GM19463 (cell line): ENCODE measurements at regions not wholly inside any gene's neighbourhood (a gene's known extent, or its start where the extent isn't known, plus 50 kb on each side); places are given as distances from the start of the nearest gene placed in this dataset.
"Not testable (repeated sequence)": the region's sequence is repeated elsewhere in the genome, so short reads cannot be mapped to it uniquely, and the experiment has no call there.

Experiments
- ATAC-seq: cut with Tn5 transposase; IDR thresholded peaks from one replicate; pipeline ENCODE4 v1.9.1; 2021; ENCODE audit warnings: mild to moderate bottlenecking, moderate library complexity; ENCODE audit not compliant: unreplicated experiment

DNA sequence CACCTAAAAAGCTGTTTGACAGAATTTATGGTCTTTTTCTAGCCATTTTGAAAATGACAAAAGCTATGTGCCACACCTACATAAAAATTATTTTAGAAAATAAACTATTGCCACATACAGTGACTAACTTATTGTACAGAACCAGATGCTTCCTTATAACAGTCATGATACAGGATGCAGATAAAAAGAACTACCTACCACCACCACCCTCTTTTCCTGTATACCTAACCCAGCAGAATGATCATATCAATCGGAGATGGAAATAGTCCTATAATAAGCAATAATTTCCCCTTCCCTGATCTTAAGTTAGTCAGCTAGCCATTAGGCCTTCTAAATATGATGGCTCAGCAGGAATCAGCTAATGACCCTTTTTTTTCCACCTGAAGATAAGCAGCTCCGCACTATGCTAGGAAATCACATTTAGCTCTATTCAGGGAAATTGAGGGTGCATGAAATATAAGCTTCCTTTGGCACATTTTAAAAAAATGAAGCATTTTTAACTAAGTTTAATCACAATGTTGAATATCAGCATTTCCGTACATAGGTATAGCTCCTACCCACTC is 155.5 kb upstream of the SETMAR start:
- ATAC-seq, result no peak

DNA sequence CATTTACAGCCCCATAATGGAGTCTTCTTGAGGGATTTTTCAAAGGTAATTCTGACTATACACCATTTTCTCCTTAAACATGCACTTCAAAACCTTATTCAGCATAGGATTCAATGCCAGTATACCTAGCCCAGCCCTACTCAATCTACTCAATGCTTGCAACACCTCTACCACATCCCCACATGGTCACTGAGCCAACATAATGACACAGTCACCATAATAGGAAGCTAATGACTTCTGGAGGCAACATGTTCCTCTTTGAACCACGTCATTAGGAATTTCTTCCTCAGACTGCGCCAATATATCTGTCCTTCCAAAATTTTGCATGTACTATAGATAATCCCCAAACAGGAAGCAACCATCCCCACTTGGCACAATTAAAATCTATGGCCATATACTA is 153.9 kb upstream of the SETMAR start:
- ATAC-seq, result no peak

DNA sequence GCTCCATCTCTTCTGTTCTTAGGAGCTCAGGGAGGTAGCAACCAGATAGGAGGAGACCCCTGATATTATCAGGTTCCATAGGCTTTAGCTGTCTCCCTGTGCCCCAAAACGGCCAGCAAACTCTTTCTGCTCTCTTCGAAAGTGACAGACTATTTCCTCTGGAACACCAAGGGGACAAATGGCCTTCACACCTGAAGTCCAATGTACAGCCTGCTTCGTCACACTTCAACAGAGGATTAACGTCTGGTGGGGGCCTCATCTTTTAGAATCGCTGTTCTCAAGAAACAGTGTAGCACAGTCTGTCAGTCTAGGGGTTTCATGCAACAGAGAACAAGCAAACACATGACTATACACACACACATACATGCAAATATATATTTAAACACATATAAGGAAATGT is 152.4 kb upstream of the SETMAR start:
- ATAC-seq, result no peak

DNA sequence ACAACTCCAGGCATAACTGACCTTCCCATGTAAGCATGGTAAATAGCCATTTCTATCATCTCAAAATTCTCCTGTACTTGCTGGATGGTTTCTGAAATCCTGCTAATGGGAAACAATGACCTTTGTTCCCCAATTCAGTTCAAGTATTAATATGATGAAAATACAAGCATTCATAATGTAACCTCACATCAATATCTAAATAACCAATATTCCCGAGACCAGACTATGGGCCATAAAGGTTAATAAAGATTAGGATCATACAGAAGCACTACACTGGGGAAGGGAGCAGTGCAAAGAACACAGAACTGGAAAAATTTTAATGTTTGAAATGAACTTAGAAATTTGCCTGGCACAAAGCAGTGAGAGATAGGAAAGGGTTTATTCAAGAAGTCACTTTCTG is 151.3 kb upstream of the SETMAR start:
- no peak for ATAC-seq

DNA sequence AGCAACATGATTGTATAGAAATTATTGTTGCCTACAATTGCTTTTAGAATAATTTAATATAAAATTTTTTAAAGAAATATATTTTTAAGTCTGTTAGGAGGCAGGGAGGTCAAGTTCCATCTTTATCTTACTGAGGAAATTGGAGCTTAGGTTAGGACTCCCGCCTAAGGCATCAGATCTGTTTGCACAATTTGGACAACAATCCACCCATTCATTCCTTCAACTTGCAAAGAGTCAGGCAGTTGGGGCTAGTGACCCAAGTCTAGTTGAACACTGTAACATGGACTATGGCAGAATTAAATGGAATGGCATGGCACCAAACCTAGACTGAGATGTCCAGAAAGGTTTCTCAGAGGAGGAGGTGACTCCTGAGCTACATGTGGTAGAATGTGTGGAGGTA is 149.4 kb upstream of the SETMAR start:
- no peak for ATAC-seq

DNA sequence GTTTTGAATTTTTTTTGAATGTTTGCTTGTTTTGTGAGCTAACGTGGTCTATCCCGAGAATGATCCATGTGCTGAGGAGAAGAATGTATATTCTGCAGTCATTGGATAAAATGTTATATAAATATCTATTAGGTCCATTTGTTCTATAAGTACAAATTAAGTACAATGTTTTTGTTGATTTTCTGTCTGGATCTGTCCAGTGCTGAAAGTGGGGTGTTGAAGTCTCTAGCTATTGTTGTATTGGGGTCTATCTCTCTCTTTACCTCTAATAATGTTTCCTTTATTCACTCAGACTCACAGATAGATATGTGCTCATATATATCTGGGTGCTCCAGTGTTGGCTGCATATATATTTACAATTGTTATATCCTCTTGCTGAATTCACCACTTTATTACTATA is 144.8 kb upstream of the SETMAR start:
- no peak for ATAC-seq

DNA sequence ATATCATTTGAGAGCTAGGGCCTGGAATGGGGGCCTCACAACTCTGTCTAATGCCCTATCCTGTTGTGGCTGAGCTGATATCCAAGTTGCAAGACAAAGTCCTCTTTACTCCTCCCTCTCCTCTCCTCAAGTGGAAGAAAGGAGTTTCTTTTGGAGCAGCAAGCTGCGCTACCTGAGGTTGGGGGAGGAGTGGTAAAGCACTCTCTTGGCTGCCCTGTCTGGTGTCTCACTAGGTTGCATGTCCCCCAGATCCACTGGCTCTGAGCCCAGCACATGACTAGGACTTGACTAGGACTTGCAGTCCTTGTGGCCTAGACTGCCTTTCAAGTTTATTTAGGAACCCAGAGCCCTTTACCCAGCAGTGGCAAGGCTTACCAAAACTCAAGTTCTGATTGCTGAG is 141.1 kb upstream of the SETMAR start:
- ATAC-seq, result no peak

DNA sequence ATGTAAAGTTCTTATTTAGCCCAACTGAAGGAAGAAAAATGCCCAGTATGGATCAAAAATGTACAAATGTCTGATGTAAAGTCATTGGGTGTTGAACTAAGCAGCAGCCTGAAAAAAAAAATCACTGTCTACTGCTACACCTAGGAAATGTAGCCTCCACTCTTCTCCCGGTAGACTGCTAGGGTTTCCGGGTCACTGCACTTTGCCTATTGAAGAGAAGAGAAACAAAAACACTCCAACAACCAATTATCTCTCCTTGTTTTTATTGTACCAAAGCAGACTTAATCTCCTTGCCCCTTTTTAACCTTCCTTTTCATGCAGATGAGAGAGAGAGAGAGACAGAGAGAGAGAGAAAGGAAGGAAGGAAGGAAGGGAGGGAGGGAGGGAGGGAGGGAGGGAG is 140.2 kb upstream of the SETMAR start:
- ATAC-seq, result no peak

DNA sequence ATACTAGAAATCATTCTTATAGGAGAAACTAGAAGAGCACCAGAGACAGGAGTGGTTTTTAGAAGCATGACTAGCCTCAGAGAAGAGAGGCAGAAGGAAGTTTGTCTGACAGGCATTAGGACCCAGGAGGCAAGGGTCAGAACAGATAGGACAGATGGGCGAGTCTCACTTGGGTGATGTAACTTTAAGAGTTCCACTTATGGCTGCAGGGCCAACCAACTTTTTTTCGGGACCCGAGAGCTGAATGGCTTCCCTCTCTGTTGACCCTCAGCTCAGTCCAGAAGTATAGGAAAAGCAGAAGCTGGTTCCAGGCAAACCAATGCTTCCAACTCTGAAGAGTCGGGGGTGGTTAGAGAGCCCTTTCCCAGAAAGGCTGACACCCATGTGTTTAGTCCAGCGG is 136.6 kb upstream of the SETMAR start:
- no peak for ATAC-seq

DNA sequence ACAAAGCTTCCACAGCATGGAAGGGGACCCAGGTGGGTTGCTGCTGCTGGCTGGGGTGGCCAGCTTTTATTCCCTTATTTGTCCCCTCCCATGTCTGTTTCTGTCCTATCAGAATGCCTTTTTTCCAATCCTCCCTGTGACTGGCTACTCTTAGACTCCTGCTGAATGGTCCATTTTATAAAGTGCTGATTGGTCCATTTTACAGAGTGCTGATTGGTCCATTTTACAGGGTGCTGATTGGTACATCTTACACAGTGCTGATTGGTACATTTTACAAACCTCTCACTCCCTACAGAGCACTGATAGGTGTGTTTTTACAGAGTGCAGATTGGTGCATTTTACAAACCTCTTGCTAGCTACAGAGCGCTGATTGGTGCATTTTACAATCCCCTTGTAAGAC is 135.9 kb upstream of the SETMAR start:
- not testable (repeated sequence) for ATAC-seq

DNA sequence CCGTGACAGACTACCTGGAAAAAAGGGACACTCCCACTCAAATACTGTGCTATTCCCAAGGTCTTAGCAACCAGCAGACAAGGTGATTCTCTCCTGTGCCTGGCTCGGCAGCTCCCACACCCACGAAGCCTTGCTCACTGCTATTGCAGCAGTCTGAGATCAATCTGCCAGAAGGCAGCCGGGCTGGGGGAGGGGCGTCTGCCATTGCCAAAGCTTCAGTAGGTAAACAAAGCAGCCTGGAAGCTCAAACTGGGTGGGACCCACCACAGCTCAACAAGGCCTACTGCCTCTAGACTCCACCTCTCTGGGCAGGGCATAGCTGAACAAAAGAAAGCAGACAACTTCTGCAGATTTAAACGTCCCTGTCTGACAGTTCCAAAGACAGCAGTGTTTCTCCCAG is 128.4 kb upstream of the SETMAR start:
- ATAC-seq, result no peak

DNA sequence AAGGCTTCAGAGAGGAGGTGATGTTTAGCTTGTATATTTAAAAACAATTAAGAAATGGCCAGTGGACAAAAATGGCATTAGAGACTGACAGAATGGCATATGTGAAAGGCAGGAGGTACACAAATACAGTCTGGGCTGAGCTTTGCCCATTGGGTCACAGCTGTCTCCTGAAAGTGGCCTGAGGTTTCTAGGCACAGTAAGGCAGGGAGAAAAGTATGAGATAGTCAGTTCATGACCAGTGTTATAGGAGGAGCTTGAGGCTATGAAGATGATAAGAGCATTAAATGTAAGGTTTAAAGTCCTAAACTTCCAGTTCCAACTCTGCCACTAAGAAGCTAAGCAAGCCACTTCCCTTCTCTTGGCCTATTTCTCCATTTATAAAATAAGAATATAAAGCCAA is 111.2 kb upstream of the SETMAR start:
- no peak for ATAC-seq

DNA sequence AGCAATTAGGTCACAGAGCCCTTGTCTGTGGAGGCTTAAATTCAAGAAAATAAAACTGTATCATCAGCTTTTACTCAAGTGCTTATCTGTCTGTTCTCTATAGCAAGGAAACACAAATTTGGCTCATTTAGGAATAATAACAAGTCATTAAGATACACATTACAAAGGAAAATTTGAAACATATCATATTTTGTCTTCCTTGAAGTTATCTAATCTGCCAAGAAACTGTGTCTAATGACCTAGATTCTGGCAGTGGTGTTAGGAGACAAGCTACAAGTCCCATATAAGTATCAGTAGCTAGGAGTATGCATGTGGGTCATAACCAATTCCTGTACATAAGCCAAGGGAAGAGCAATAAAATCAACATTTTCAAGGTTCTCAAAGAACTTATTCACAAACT is 108.2 kb upstream of the SETMAR start:
- ATAC-seq, result no peak

DNA sequence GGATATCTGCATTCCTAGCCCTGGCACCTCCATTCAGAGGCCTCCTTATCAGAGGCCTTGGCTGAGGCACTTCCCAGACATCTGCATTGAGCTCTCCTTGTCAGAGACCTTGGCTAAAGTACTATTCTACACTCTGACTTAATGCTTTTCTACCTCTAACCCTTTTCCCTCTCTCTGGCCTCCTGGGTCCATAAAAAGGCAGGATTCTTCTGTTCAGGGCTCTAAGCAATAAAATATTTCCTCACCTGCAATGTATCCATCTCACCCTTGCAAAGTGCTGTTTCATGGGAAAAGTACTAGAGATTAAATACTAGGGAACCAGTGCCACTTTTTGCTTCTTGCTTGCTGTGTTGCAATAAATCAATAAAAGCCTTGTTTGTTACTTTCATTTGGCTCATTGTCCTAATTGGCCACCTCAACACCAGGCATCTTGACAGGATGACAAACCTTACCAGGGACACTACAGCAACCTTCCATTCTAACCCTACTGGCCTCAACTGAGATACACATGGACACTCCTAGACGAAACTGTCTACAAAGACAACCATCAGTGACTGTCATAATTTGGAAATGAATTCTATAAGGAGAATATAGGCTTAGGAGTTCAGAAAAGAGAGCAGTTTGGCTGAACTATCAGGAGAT is 106.5 kb upstream of the SETMAR start:
- ATAC-seq, result no peak

DNA sequence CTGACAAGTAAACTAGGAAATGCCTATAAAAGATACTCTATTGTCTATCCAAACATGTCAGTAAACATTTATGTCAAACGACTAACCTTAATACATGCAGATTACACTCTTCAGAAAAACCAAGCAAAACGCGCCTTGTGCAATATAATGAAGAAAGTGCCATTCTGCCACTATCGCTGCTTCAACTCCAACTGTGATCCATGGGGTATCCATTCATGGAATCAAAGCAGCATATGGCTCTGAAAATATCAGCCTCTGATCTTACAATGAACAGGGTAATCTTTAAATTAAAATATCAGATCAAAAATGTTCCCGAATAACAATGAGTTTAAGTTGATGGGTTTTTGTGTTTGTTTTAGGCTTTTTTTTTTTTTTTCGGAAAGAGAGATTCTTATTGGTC is 105.5 kb upstream of the SETMAR start:
- no peak for ATAC-seq

DNA sequence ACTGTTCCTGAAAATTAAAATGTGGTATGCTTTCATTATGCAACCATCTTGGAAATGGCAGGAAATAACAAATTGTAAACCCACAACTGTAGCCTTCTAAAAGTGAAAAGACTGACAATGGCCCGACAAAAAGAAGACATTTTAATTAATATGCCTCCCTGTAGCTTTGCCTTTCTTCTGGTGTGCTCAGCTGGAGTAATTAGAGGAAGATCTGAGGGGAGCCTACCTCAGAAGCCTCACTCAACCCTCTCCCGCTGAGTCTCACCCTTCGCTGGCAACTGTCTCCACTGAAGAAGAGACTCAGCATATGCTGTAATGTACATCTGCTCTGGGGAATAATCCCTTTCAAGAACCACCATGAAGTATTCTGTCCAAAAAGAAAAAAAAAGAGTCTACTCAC is 104.7 kb upstream of the SETMAR start:
- ATAC-seq, result no peak

DNA sequence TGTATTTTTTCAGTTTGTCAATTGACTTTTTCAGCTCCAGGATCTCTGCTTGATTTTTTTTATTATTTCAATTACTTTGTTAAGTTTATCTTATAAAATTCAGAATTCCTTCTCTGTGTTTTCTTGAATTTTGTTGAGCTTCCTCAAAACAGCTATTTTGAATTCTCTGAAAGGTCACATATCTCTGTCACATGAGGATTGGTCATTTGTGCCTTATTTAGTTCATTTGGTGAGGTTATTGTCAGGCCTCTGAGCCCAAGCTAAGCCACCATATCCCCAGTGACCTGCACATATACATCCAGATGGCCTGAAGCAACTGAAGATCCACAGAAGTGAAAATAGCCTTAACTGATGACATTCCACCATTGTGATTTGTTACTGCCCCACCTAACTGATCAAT is 98.4 kb upstream of the SETMAR start:
- ATAC-seq, result not testable (repeated sequence)

DNA sequence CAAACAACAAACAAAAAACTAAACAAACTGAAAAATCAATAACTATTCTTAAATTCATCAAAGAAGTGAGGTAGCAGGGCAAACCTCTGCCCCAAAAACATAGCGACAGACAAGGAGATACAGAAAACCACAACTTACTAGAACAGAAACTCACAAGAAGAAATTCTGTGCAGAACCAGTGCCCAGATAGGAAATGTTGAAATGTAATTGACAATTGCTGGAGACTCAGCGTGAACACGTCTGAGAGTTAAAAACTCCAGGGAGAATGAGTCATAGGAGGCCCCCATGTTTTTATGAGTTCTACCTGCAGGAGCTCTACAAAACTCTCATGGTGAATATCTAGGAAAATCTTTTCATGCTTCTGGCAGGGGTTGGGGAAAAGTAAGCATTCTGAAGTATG is 95.5 kb upstream of the SETMAR start:
- ATAC-seq, result no peak

DNA sequence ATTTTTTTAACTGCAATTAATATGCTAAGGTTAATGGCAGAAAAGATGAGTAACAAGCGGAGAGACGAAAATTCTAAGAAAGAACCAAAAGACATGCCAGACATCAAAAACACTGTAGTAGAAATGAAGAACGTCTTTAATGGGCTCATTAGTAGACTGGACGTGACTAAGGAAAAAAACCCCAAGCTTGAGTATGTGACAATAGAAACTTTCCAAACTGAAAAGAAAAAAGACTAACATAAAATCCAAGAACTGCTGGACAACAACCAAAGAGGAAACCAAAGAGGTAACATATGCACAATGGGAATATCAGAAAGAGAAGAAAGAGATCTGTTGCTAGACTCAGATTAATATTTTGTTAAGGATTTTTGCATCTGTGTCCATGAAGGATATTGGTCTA is 94.6 kb upstream of the SETMAR start:
- ATAC-seq, result no peak

DNA sequence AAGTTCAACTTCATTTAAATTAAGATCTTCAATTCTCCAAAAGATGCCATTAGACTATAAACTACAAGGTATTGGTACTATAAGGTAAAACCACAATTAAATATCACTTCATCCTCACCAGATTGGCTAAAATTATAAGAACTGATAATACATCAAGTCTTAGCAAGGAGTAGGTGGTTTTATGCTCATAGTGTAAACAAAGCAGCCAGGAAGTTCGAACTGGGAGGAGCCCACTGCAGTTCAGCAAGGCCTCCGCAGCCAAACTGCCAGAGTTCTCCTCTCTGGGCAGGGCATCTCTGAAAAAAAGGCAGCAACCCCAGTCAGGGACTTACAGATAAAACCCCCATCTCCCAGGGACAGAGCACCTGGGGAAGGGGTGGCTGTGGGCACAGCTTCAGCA is 91.6 kb upstream of the SETMAR start:
- ATAC-seq, result no peak

DNA sequence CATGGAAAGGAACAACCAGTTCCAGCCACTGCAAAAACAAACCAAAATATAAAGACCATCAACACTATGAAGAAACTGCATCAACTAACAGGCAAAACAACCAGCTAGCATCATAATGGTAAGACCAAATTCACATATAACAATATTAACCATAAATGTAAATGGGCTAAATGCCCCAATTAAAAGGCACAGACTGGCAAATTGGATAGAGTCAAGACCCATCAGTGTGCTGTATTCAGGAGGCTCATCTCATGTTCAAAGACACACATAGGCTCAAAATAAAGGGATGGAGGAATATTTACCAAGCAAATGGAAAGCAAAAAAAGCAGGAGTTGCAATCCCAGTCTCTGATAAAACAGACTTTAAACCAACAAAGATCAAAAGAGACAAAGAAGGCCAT is 89.7 kb upstream of the SETMAR start:
- ATAC-seq, result not testable (repeated sequence)

DNA sequence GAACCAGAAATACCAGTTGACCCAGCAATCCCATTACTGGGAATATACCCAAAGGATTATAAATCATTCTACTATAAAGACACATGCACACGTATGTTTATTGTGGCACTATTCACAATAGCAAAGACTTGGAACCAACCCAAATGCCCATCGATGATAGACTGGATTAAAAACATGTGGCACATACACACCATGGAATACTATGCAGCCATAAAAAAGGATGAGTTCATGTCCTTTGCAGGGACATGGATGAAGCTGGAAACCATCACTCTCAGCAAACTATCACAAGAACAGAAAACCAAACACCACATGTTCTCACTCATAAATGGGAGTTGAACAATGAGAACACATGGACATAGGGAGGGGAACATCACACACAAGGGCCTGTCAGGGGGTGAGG is 86.2 kb upstream of the SETMAR start:
- ATAC-seq, result not testable (repeated sequence)
